ENCODE measurements at regions not wholly inside any gene's neighbourhood (a gene's known extent, or its start where the extent isn't known, plus 50 kb on each side); places are given as distances from the start of the nearest gene placed in this dataset.

GRCh38 chr1:198463709-198464108 is 76.8 kb downstream of the ATP6V1G3 start:
- intact Hi-C loops (cut with micrococcal nuclease), result loop anchor here (2.0 kb wide), 2 partner anchors 19 to 195 kb away; no protein-coding TSS in a partner anchor
- H3K36me3 ChIP-seq (ENCODE audit: control insufficient read depth in 2 of 2, extremely low read depth in 1 of 2, insufficient read depth in 2 of 2, low read length in 2 of 2), result no peaks in the 10 kb centered on the region
- dilution Hi-C loops (cut with MboI; ENCODE audit: extremely low pct_ligation_motif_present, low sequenced_read_pairs), result no loop called here
- H3K27ac ChIP-seq (ENCODE audit: insufficient read depth, low read depth, low read length), result no peak overlapping the region
- ChIA-PET POLR2A (no interaction called here), CTCF (interaction anchor here (1.0 to 2.7 kb wide), 7 partner anchors 105 to 937 kb away, joined by 3 to 33 read pairs (median 7); no protein-coding TSS in a partner anchor)
- no peaks in the 10 kb centered on the region for H3K9me3 ChIP-seq (replicated peaks; ENCODE audit: control insufficient read depth, insufficient read depth, low read length)
- H3K9ac ChIP-seq (replicated peaks; ENCODE audit: extremely low read depth, insufficient read depth, low read length), result no peak overlapping the region
- FAIRE-seq, result no peak
- no peaks in the 10 kb centered on the region for H3K27me3 ChIP-seq (ENCODE audit: control insufficient read depth in 2 of 2, insufficient read depth in 2 of 2, low read length in 2 of 2)
- no peak overlapping the region for H3K4me3 ChIP-seq (replicated peaks in 1 of 3; ENCODE audit: insufficient read depth in 1 of 3, low read depth in 1 of 3, low read length in 3 of 3)
- H3K79me2 ChIP-seq (ENCODE audit: control insufficient read depth, insufficient read depth, low read length), result no peaks in the 10 kb centered on the region
- no peak overlapping the region for H2AFZ ChIP-seq (ENCODE audit: low read depth, low read length)
- DNase-seq (ENCODE audit: low read depth, low spot score), result no peak
- H3K9me1 ChIP-seq (replicated peaks; ENCODE audit: control insufficient read depth, extremely low read depth, insufficient read depth, low read length), result no peaks in the 10 kb centered on the region
- H3K4me2 ChIP-seq (ENCODE audit: insufficient read depth, low read length), result no peak overlapping the region
- no peaks in the 10 kb centered on the region for H4K20me1 ChIP-seq (replicated peaks; ENCODE audit: control insufficient read depth, extremely low read depth, insufficient read depth, low read length)
- BruUV-seq (replicated peaks), result no TSS peak
- H3K4me1 ChIP-seq (ENCODE audit: control insufficient read depth, extremely low read depth, insufficient read depth, low read length), result peaks cover 9% of the 10 kb centered on the region
- TF ChIP-seq MAX (IDR thresholded peaks at IDR 0.05; ENCODE audit: insufficient read depth, insufficient read length) (no peak), JUN (IDR thresholded peaks at IDR 0.05; ENCODE audit: borderline replicate concordance, insufficient read depth, insufficient read length, low read depth) (no peak), POLR2AphosphoS5 (IDR thresholded peaks at IDR 0.05; ENCODE audit: insufficient read depth, low read depth, low read length) (no peak), POLR2A (IDR thresholded peaks at IDR 0.05; ENCODE audit: low read depth, low read length) (no peak), MYC (IDR thresholded peaks at IDR 0.05; ENCODE audit: low read depth, low read length) (no peak), EZH2 (IDR thresholded peaks at IDR 0.05; ENCODE audit: borderline replicate concordance, low read depth, low read length, severe bottlenecking) (no peak), CTCF (IDR thresholded peaks at IDR 0.05; ENCODE audit: extremely low read depth in 1 of 2, insufficient read depth in 1 of 2, low read depth in 1 of 2, low read length in 2 of 2) (no peak), GATA2 (IDR thresholded peaks at IDR 0.05; ENCODE audit: insufficient read depth, insufficient read length, low read depth, low read length) (no peak)
